COLO829 (cell line): ENCODE measurements at regions not wholly inside any gene's neighbourhood (a gene's known extent, or its start where the extent isn't known, plus 50 kb on each side); places are given as distances from the start of the nearest gene placed in this dataset.
A peak's percentile ranks its signal among the peaks of the same experiment; 100 is the strongest.

Source experiments
- DNase-seq: peaks from one replicate; pipeline ENCODE4 v3.0.0; 2012; ENCODE audit warnings: low spot score

GRCh38 chr6:71125216-71125615 is 163.4 kb upstream of the OGFRL1 start:
- no peak for DNase-seq

GRCh38 chr6:71126506-71126905 is 162.1 kb upstream of the OGFRL1 start:
- no peak for DNase-seq

GRCh38 chr6:71127374-71127773 is 161.2 kb upstream of the OGFRL1 start:
- no peak for DNase-seq

GRCh38 chr6:71130277-71130676 is 158.3 kb upstream of the OGFRL1 start:
- no peak for DNase-seq

- DNase-seq: no peak
Measured at GRCh38 chr6:71134929-71135642, 153.5 kb upstream of the OGFRL1 start.

- no peak for DNase-seq
Measured at GRCh38 chr6:71137973-71138372, 150.6 kb upstream of the OGFRL1 start.

GRCh38 chr6:71138376-71138775 is 150.2 kb upstream of the OGFRL1 start:
- DNase-seq: no peak

GRCh38 chr6:71139249-71139648 is 149.4 kb upstream of the OGFRL1 start:
- DNase-seq: no peak

- no peak for DNase-seq
Measured at GRCh38 chr6:71153755-71154325, 134.8 kb upstream of the OGFRL1 start.

GRCh38 chr6:71157345-71157744 is 131.3 kb upstream of the OGFRL1 start:
- DNase-seq: no peak

- no peak for DNase-seq
Measured at GRCh38 chr6:71164890-71165289, 123.7 kb upstream of the OGFRL1 start.

GRCh38 chr6:71168233-71168765 is 120.3 kb upstream of the OGFRL1 start:
- no peak for DNase-seq

- DNase-seq: no peak
Measured at GRCh38 chr6:71171497-71172070, 117.0 kb upstream of the OGFRL1 start.

- DNase-seq: no peak
Measured at GRCh38 chr6:71179249-71179885, 109.2 kb upstream of the OGFRL1 start.

GRCh38 chr6:71181565-71181964 is 107.0 kb upstream of the OGFRL1 start:
- DNase-seq: no peak

- no peak for DNase-seq
Measured at GRCh38 chr6:71187141-71187540, 101.5 kb upstream of the OGFRL1 start.

GRCh38 chr6:71190809-71191208 is 97.8 kb upstream of the OGFRL1 start:
- no peak for DNase-seq

- no peak for DNase-seq
Measured at GRCh38 chr6:71194724-71195123, 93.9 kb upstream of the OGFRL1 start.

GRCh38 chr6:71197267-71197666 is 91.3 kb upstream of the OGFRL1 start:
- DNase-seq: no peak

GRCh38 chr6:71197780-71198179 is 90.8 kb upstream of the OGFRL1 start:
- DNase-seq: no peak

GRCh38 chr6:71198908-71199307 is 89.7 kb upstream of the OGFRL1 start:
- DNase-seq: no peak

- DNase-seq: peak; percentile 53
Measured at GRCh38 chr6:71199736-71200135, 88.9 kb upstream of the OGFRL1 start.

GRCh38 chr6:71203206-71203605 is 85.4 kb upstream of the OGFRL1 start:
- DNase-seq: no peak
